ENCODE measurements at regions not wholly inside any gene's neighbourhood (a gene's known extent, or its start where the extent isn't known, plus 50 kb on each side); places are given as distances from the start of the nearest gene placed in this dataset.

DNA sequence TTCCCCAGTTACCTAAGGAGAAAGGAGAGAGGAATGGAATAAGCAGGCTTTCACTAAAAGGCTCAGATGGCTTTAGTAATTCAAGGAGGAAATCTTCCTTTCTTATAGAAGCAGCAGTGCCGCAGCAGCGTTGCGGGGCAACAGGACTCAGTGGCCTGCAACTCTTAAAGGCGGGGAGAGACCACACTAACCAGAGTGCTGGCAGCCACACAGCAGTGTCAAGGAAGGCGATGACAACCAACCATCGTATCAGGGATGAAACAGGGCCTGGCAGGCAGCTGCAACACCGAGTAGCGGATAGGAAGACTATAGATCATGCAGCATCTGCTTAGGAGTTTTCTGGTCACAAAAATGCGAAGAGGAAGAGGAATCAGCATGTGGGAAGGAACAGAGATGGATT is 106.0 kb downstream of the ERCC5 start:
- H3K4me3 ChIP-seq (ENCODE audit: low read length) = no peak overlapping the region
- H4K20me1 ChIP-seq (ENCODE audit: insufficient read depth) = no peaks in the 10 kb centered on the region
- TF ChIP-seq MXI1 (conservative IDR thresholded peaks at IDR 0.05; ENCODE audit: poor library complexity, severe bottlenecking) (no peak), POLR2AphosphoS5 (IDR thresholded peaks at IDR 0.05) (no peak), RAD21 (conservative IDR thresholded peaks at IDR 0.05) (no peak), EP300 (conservative IDR thresholded peaks at IDR 0.05; ENCODE audit: poor library complexity, severe bottlenecking) (no peak), REST (IDR thresholded peaks at IDR 0.05; ENCODE audit: borderline replicate concordance) (no peak), TAF1 (IDR thresholded peaks at IDR 0.05; ENCODE audit: low read depth) (no peak), EZH2 (IDR thresholded peaks at IDR 0.05; ENCODE audit: borderline replicate concordance, insufficient read depth, low read length, poor library complexity, severe bottlenecking) (no peak), SMC3 (conservative IDR thresholded peaks at IDR 0.05; ENCODE audit: poor library complexity) (no peak)
- TF ChIP-seq, protein P1, sequence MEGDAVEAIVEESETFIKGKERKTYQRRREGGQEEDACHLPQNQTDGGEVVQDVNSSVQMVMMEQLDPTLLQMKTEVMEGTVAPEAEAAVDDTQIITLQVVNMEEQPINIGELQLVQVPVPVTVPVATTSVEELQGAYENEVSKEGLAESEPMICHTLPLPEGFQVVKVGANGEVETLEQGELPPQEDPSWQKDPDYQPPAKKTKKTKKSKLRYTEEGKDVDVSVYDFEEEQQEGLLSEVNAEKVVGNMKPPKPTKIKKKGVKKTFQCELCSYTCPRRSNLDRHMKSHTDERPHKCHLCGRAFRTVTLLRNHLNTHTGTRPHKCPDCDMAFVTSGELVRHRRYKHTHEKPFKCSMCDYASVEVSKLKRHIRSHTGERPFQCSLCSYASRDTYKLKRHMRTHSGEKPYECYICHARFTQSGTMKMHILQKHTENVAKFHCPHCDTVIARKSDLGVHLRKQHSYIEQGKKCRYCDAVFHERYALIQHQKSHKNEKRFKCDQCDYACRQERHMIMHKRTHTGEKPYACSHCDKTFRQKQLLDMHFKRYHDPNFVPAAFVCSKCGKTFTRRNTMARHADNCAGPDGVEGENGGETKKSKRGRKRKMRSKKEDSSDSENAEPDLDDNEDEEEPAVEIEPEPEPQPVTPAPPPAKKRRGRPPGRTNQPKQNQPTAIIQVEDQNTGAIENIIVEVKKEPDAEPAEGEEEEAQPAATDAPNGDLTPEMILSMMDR (IDR thresholded peaks at IDR 0.05; ENCODE audit: poor library complexity, severe bottlenecking) = no peak
- no peaks in the 10 kb centered on the region for H3F3A ChIP-seq (ENCODE audit: insufficient read depth, low read length, poor library complexity, severe bottlenecking)
- no peak overlapping the region for H2AFZ ChIP-seq (ENCODE audit: low read depth, low read length)
- H3K79me2 ChIP-seq (replicated peaks; ENCODE audit: insufficient read depth, low read length) = no peaks in the 10 kb centered on the region
- H3K27ac ChIP-seq (ENCODE audit: low read length) = no peak overlapping the region
- no peak overlapping the region for H3K9ac ChIP-seq (ENCODE audit: low read length)
- no peaks in the 10 kb centered on the region for H3K36me3 ChIP-seq (ENCODE audit: insufficient read depth, low read length)
- no peaks in the 10 kb centered on the region for H3K9me3 ChIP-seq (ENCODE audit: low read length)
- no peak overlapping the region for H3K4me2 ChIP-seq (ENCODE audit: low read length)
- no peaks in the 10 kb centered on the region for H3K27me3 ChIP-seq (ENCODE audit: insufficient read depth, low read depth, low read length)
- H3K9me2 ChIP-seq (ENCODE audit: insufficient read depth, low read length) = no peaks in the 10 kb centered on the region

GRCh38 chr13:102947745-102948405 is 102.0 kb downstream of the ERCC5 start:
- H3K9ac ChIP-seq (ENCODE audit: low read length) = no peak overlapping the region
- no peak overlapping the region for H3K4me3 ChIP-seq (ENCODE audit: low read length)
- H2AFZ ChIP-seq (ENCODE audit: low read depth, low read length) = no peak overlapping the region

More at GRCh38 chr13:102947745-102948405, 102.0 kb downstream of the ERCC5 start:
- no peaks in the 10 kb centered on the region for H3K9me3 ChIP-seq (ENCODE audit: low read length)
- H3K27ac ChIP-seq (ENCODE audit: low read length) = no peak overlapping the region
- TF ChIP-seq, protein P1 (IDR thresholded peaks at IDR 0.05; ENCODE audit: poor library complexity, severe bottlenecking) = peak; percentile 44
- TF ChIP-seq RAD21 (conservative IDR thresholded peaks at IDR 0.05) (peak; percentile 58), TAF1 (IDR thresholded peaks at IDR 0.05; ENCODE audit: low read depth) (no peak), SMC3 (conservative IDR thresholded peaks at IDR 0.05; ENCODE audit: poor library complexity) (peak; percentile 31), POLR2AphosphoS5 (IDR thresholded peaks at IDR 0.05) (no peak)
- H3K27me3 ChIP-seq (ENCODE audit: insufficient read depth, low read depth, low read length) = no peaks in the 10 kb centered on the region
- H3K4me2 ChIP-seq (ENCODE audit: low read length) = no peak overlapping the region
- no peaks in the 10 kb centered on the region for H4K20me1 ChIP-seq (ENCODE audit: insufficient read depth)
- H3K79me2 ChIP-seq (replicated peaks; ENCODE audit: insufficient read depth, low read length) = no peaks in the 10 kb centered on the region
- H3F3A ChIP-seq (ENCODE audit: insufficient read depth, low read length, poor library complexity, severe bottlenecking) = no peaks in the 10 kb centered on the region
- H3K36me3 ChIP-seq (ENCODE audit: insufficient read depth, low read length) = no peaks in the 10 kb centered on the region
- H3K9me2 ChIP-seq (ENCODE audit: insufficient read depth, low read length) = no peaks in the 10 kb centered on the region
